K562 (cell line): ENCODE measurements at regions not wholly inside any gene's neighbourhood (a gene's known extent, or its start where the extent isn't known, plus 50 kb on each side); places are given as distances from the start of the nearest gene placed in this dataset.

Experiments used
- ATAC-seq: fragments of 200-7000 bp; cut with Tn5 transposase; 3 replicates; pipeline ENCODE4 v1.9.1; 2020; ENCODE audit warnings: moderate library complexity
- BruUV-seq: library from RNA; stranded (reverse); fragments of 400-500 nt; replicated peaks from 2 replicates; lab custom pipeline; 2021; lab: Mats Ljungman, UMichigan
- CTCF ChIA-PET: fragments of 300-600 bp; formaldehyde crosslinking; extraction: SDS; loops from one replicate; lab custom pipeline; 2021; ENCODE audit warnings: low intra/inter-chr PET ratio; lab: Yijun Ruan, JAX
- POLR2A ChIA-PET: fragments of 300-600, 350-650 bp; sonication (Branson Sonifier 250); formaldehyde crosslinking; extraction: SDS; loops from one replicate; lab custom pipeline; 2021; ENCODE audit warnings: antibody characterized with exemption, inconsistent platforms; lab: Yijun Ruan, JAX
- DNase-seq, 4 experiments: peaks; one replicate each; pipeline versions ENCODE4 v3.0.0 to v3.0.0-alpha.2; 2011 to 2018; ENCODE audit warnings: low spot score in 3 of 4, mixed read lengths in 3 of 4; ENCODE audit errors: extremely low read depth in 1 of 4
- FAIRE-seq: peaks from 2 replicates; lab custom pipeline; 2011; peaks lifted over from hg19 to GRCh38; lab: Jason Lieb, UNC
- H2AFZ ChIP-seq: 2 replicates; pipeline ENCODE4 v1.6.0; 2011; ENCODE audit warnings: low read depth, low read length, control low read depth, inconsistent platforms
- H3K27ac ChIP-seq: fragments of 200-600 bp; 3 replicates; pipeline ENCODE4 v1.8.0; 2011; ENCODE audit warnings: low read depth, mild to moderate bottlenecking, control low read depth, inconsistent platforms, low read length, moderate library complexity, mixed read lengths; ENCODE audit errors: extremely low read depth
- H3K27me3 ChIP-seq, 2 experiments: fragments of 300-600 bp in 1 of 2; 2 replicates in 1 of 2; 3 replicates in 1 of 2; pipeline versions ENCODE4 v1.6.0 to v1.8.0; 2011; ENCODE audit warnings: inconsistent platforms in 2 of 2, low read length in 2 of 2, mild to moderate bottlenecking in 1 of 2, mixed read lengths in 1 of 2, moderate library complexity in 1 of 2; ENCODE audit not compliant: control insufficient read depth in 2 of 2, insufficient read depth in 2 of 2
- H3K36me3 ChIP-seq: fragments of 300-600 bp; 3 replicates; pipeline ENCODE4 v1.8.0; 2011; ENCODE audit warnings: mild to moderate bottlenecking, low read length, inconsistent platforms; ENCODE audit not compliant: control insufficient read depth, insufficient read depth
- H3K4me1 ChIP-seq, 2 experiments: fragments of 200-600 bp in 1 of 2; replicated peaks in 1 of 2; 2 replicates in 1 of 2; 3 replicates in 1 of 2; pipeline versions ENCODE4 v1.5.1 to v1.8.0; 2011; ENCODE audit warnings: inconsistent platforms in 2 of 2, low read length in 2 of 2, mild to moderate bottlenecking in 1 of 2, mixed read lengths in 1 of 2, moderate library complexity in 1 of 2; ENCODE audit not compliant: control insufficient read depth in 2 of 2, insufficient read depth in 2 of 2
- H3K4me2 ChIP-seq: 2 replicates; pipeline ENCODE4 v1.6.1; 2011; ENCODE audit warnings: low read length, control low read depth, inconsistent platforms, mixed read lengths; ENCODE audit not compliant: insufficient read depth
- H3K4me3 ChIP-seq: fragments of 200-600 bp; sonication (generic), shearing (Covaris generic); 2 replicates; pipeline ENCODE4 v1.5.1; 2016; ENCODE audit warnings: control low read depth, inconsistent platforms
- H3K79me2 ChIP-seq: fragments of 200-600 bp; 3 replicates; pipeline ENCODE4 v1.8.0; 2011; ENCODE audit warnings: low read length, inconsistent platforms; ENCODE audit not compliant: control insufficient read depth, insufficient read depth
- H3K9ac ChIP-seq, 2 experiments: 2 replicates each; pipeline versions ENCODE4 v1.6.0 to v1.6.1; 2011; ENCODE audit warnings: low read depth in 2 of 2, low read length in 2 of 2, control low read depth in 1 of 2, inconsistent platforms in 1 of 2, mild to moderate bottlenecking in 1 of 2, mixed read lengths in 1 of 2; ENCODE audit not compliant: insufficient read depth in 1 of 2
- H3K9me1 ChIP-seq: one replicate; pipeline ENCODE4 v1.6.0; 2011; ENCODE audit warnings: inconsistent platforms, mild to moderate bottlenecking, low read length, moderate library complexity; ENCODE audit not compliant: control insufficient read depth, insufficient read depth
- H3K9me3 ChIP-seq: replicated peaks from 2 replicates; pipeline ENCODE4 v1.5.1; 2011; ENCODE audit warnings: low read depth, low read length, inconsistent platforms; ENCODE audit not compliant: control insufficient read depth, insufficient read depth
- H4K20me1 ChIP-seq: replicated peaks from 2 replicates; pipeline ENCODE4 v1.6.1; 2011; ENCODE audit warnings: low read length, inconsistent platforms, mixed read lengths; ENCODE audit not compliant: control insufficient read depth, insufficient read depth
- ARID2 ChIP-seq: fragments of 450-650 bp; IDR thresholded peaks from 2 replicates; pipeline ENCODE4 v1.6.1; 2017; ENCODE audit warnings: antibody characterized with exemption, mild to moderate bottlenecking
- GATA2 ChIP-seq: sonication (generic); formaldehyde crosslinking; IDR thresholded peaks from 2 replicates; pipeline ENCODE4 v1.4.0; 2020; ENCODE audit warnings: mild to moderate bottlenecking, missing genetic modification reagents
- SMARCA4 ChIP-seq: fragments of 450-650 bp; IDR thresholded peaks from 2 replicates; pipeline ENCODE4 v1.6.1; 2016
- TAF7 ChIP-seq: fragments of 450-650 bp; IDR thresholded peaks from 2 replicates; pipeline ENCODE4 v1.6.1; 2016; ENCODE audit warnings: missing genetic modification characterization, missing compliant biosample characterization
- TAL1 ChIP-seq: fragments of 450-650 bp; IDR thresholded peaks from 2 replicates; pipeline ENCODE4 v1.6.1; 2016; ENCODE audit warnings: mild to moderate bottlenecking
- TCF15 ChIP-seq: fragments of 250-450 bp; sonication (Bioruptor Pico); IDR thresholded peaks from 2 replicates; pipeline ENCODE4 v1.8.0; 2022; ENCODE audit warnings: moderate library complexity, mild to moderate bottlenecking, inconsistent platforms
- TRIM28 ChIP-seq: fragments of 450-650 bp; IDR thresholded peaks from 2 replicates; pipeline ENCODE4 v1.6.1; 2017
- ZC3H8 ChIP-seq: fragments of 450-650 bp; IDR thresholded peaks from 2 replicates; pipeline ENCODE4 v1.6.1; 2017
- ZNF124 ChIP-seq: sonication (generic); formaldehyde crosslinking; IDR thresholded peaks from 2 replicates; pipeline ENCODE4 v1.8.1; 2022; ENCODE audit warnings: missing genetic modification reagents
- ZNF224 ChIP-seq: sonication (generic); formaldehyde crosslinking; IDR thresholded peaks from 2 replicates; pipeline ENCODE4 v1.8.0; 2022; ENCODE audit warnings: mild to moderate bottlenecking, missing genetic modification reagents
- ZNF778 ChIP-seq: fragments of 450-650 bp; formaldehyde crosslinking; IDR thresholded peaks from 2 replicates; pipeline ENCODE4 v1.4.0; 2020; ENCODE audit warnings: mild to moderate bottlenecking, moderate library complexity
- WGBS: fragments of 100-300 bp; shearing (Covaris generic); methylation state at CpG from one replicate; pipeline ENCODE4 v1.1.6; 2016; ENCODE audit warnings: low coverage, mixed read lengths; ENCODE audit not compliant: insufficient coverage; ENCODE audit errors: missing lambda C conversion rate; 5-methylcytosine and 5-hydroxymethylcytosine counted together
- in situ Hi-C: fragments of 300-500 bp; cut with MboI; formaldehyde crosslinking; loops from 4 replicates; pipeline ENCODE4 v1.15.0; 2018; ENCODE audit warnings: inconsistent platforms, mixed read lengths
- intact Hi-C: fragments of 100-400 bp; cut with micrococcal nuclease; formaldehyde crosslinking; loops from 2 replicates; pipeline ENCODE4 v1.14.2; 2022

- in situ Hi-C loops (no loop called here), intact Hi-C loops (no loop called here)
- ATAC-seq: no peak
- no peak for FAIRE-seq
- Histone ChIP-seq H3K4me3 (no peak overlapping the region), H3K79me2 (no peaks in the 10 kb centered on the region), H3K4me1 (no peaks in the 10 kb centered on the region), H3K4me2 (no peak overlapping the region), H4K20me1 (no peaks in the 10 kb centered on the region), H2AFZ (no peak overlapping the region), H3K27ac (no peak overlapping the region), H3K9me1 (no peaks in the 10 kb centered on the region), H3K9ac (no peak overlapping the region), H3K9me3 (no peaks in the 10 kb centered on the region; the same call in 1 of the 2 replicates), H3K36me3 (no peaks in the 10 kb centered on the region), H3K27me3 (no peaks in the 10 kb centered on the region)
- WGBS: 1% methylated on average over 6 of the region's 6 CpGs
- no TSS peak for BruUV-seq
- DNase-seq: no peak
- POLR2A ChIA-PET: no interaction called here
- no peak for TF ChIP-seq ZNF778 (CRISPR knock-in tag)
- CTCF ChIA-PET: no interaction called here
These were observed 102.9 kb upstream of the ARSJ start for GRCh38 chr4:114082348-114082747.

- in situ Hi-C loops (no loop called here), intact Hi-C loops (no loop called here)
- BruUV-seq: no TSS peak
These were observed 106.3 kb upstream of the ARSJ start for GRCh38 chr4:114085611-114086345.

More at GRCh38 chr4:114085611-114086345, 106.3 kb upstream of the ARSJ start:
- H3K4me1 ChIP-seq: no peaks in the 10 kb centered on the region
- TF ChIP-seq TAF7: no peak
- TF ChIP-seq GATA2: no peak
- no peak for TF ChIP-seq TAL1
- TF ChIP-seq ZC3H8: no peak
- no peak for TF ChIP-seq ZNF224 (CRISPR knock-in tag)
- TF ChIP-seq ZNF124 (CRISPR knock-in tag): no peak
- no peak for TF ChIP-seq TCF15 (CRISPR knock-in tag)
- TF ChIP-seq TRIM28: no peak
- no peak for TF ChIP-seq SMARCA4
- TF ChIP-seq ARID2: no peak
- no peaks in the 10 kb centered on the region for H3K79me2 ChIP-seq
- no peak overlapping the region for H3K4me3 ChIP-seq
- ATAC-seq (no peak), DNase-seq (no peak), FAIRE-seq (no peak)
- no peaks in the 10 kb centered on the region for H3K9me1 ChIP-seq
- no peaks in the 10 kb centered on the region; the same call in 1 of the 2 replicates for H3K9me3 ChIP-seq
- CTCF ChIA-PET: no interaction called here
- no peaks in the 10 kb centered on the region for H3K36me3 ChIP-seq
- H4K20me1 ChIP-seq: no peaks in the 10 kb centered on the region
- H3K27me3 ChIP-seq: no peaks in the 10 kb centered on the region
- no peak overlapping the region for H2AFZ ChIP-seq
- no peak overlapping the region for H3K4me2 ChIP-seq
- POLR2A ChIA-PET: no interaction called here
- H3K9ac ChIP-seq: no peak overlapping the region
- H3K27ac ChIP-seq: no peak overlapping the region
